ENCODE measurements at regions not wholly inside any gene's neighbourhood (a gene's known extent, or its start where the extent isn't known, plus 50 kb on each side); places are given as distances from the start of the nearest gene placed in this dataset.

DNA sequence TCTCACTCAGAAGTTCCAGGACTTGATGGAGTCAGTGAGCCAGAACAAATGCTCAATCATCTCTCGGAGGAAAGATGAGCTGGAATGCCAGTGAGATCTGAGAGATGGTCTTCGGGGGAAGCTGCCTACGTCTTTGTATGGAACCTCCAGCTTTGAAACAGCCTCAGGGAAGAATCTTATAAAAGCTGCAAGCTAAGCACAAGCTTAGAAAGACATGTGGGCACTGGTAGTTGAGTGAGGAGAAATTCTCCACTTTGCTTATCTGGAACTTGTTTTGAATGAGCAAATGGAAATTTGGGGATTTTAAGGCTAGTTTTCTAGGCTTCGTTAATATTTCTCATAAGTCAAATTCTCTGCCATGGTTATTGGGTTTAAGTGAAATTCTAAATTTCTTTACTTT lies 594.4 kb downstream of the QKI start:
- TF ChIP-seq, protein P1, sequence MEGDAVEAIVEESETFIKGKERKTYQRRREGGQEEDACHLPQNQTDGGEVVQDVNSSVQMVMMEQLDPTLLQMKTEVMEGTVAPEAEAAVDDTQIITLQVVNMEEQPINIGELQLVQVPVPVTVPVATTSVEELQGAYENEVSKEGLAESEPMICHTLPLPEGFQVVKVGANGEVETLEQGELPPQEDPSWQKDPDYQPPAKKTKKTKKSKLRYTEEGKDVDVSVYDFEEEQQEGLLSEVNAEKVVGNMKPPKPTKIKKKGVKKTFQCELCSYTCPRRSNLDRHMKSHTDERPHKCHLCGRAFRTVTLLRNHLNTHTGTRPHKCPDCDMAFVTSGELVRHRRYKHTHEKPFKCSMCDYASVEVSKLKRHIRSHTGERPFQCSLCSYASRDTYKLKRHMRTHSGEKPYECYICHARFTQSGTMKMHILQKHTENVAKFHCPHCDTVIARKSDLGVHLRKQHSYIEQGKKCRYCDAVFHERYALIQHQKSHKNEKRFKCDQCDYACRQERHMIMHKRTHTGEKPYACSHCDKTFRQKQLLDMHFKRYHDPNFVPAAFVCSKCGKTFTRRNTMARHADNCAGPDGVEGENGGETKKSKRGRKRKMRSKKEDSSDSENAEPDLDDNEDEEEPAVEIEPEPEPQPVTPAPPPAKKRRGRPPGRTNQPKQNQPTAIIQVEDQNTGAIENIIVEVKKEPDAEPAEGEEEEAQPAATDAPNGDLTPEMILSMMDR (IDR thresholded peaks at IDR 0.05; ENCODE audit: low read depth, low read length), result no peak
- TF ChIP-seq EZH2phosphoT487 (IDR thresholded peaks at IDR 0.05; ENCODE audit: low read depth), result no peak
